ENCODE measurements at regions not wholly inside any gene's neighbourhood (a gene's known extent, or its start where the extent isn't known, plus 50 kb on each side); places are given as distances from the start of the nearest gene placed in this dataset.
"Not testable (repeated sequence)": the region's sequence is repeated elsewhere in the genome, so short reads cannot be mapped to it uniquely, and the experiment has no call there.

- Histone ChIP-seq H3K4me3 (ENCODE audit: low read depth in 1 of 3, low read length in 3 of 3) (no peak overlapping the region), H3K36me3 (ENCODE audit: control insufficient read depth in 4 of 4, insufficient read depth in 3 of 4, low read depth in 1 of 4, low read length in 3 of 4) (no peaks in the 10 kb centered on the region), H3K4me1 (ENCODE audit: control insufficient read depth in 4 of 4, insufficient read depth in 4 of 4, low read length in 3 of 4) (no peaks in the 10 kb centered on the region), H3K9me3 (ENCODE audit: control insufficient read depth in 4 of 4, low read length in 3 of 4) (no peaks in the 10 kb centered on the region), H3K27me3 (ENCODE audit: control insufficient read depth in 4 of 4, insufficient read depth in 4 of 4, low read length in 3 of 4) (no peaks in the 10 kb centered on the region), H3K9ac (ENCODE audit: low read depth in 1 of 2, low read length in 2 of 2) (no peak overlapping the region), H3K27ac (ENCODE audit: low read depth in 1 of 2, low read length in 2 of 2) (no peak overlapping the region)
- DNase-seq (ENCODE audit: low spot score), result no peak
- TF ChIP-seq JUND (IDR thresholded peaks at IDR 0.05) (no peak), CTCF (IDR thresholded peaks at IDR 0.05; ENCODE audit: low read depth, low read length, missing input control) (no peak), YY1 (IDR thresholded peaks at IDR 0.05) (no peak), EGR1 (IDR thresholded peaks at IDR 0.05; ENCODE audit: low read depth in 2 of 2) (no peak), NR2F2 (IDR thresholded peaks at IDR 0.05) (no peak), RAD21 (IDR thresholded peaks at IDR 0.05) (no peak), HNF4A (conservative IDR thresholded peaks at IDR 0.05) (no peak), RXRA (IDR thresholded peaks at IDR 0.05) (no peak), TAF1 (conservative IDR thresholded peaks at IDR 0.05) (no peak), ATF3 (IDR thresholded peaks at IDR 0.05) (no peak), SP1 (IDR thresholded peaks at IDR 0.05) (no peak)
- TF ChIP-seq, protein P1, sequence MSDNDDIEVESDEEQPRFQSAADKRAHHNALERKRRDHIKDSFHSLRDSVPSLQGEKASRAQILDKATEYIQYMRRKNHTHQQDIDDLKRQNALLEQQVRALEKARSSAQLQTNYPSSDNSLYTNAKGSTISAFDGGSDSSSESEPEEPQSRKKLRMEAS (IDR thresholded peaks at IDR 0.05), result no peak
- TF ChIP-seq, protein P2, sequence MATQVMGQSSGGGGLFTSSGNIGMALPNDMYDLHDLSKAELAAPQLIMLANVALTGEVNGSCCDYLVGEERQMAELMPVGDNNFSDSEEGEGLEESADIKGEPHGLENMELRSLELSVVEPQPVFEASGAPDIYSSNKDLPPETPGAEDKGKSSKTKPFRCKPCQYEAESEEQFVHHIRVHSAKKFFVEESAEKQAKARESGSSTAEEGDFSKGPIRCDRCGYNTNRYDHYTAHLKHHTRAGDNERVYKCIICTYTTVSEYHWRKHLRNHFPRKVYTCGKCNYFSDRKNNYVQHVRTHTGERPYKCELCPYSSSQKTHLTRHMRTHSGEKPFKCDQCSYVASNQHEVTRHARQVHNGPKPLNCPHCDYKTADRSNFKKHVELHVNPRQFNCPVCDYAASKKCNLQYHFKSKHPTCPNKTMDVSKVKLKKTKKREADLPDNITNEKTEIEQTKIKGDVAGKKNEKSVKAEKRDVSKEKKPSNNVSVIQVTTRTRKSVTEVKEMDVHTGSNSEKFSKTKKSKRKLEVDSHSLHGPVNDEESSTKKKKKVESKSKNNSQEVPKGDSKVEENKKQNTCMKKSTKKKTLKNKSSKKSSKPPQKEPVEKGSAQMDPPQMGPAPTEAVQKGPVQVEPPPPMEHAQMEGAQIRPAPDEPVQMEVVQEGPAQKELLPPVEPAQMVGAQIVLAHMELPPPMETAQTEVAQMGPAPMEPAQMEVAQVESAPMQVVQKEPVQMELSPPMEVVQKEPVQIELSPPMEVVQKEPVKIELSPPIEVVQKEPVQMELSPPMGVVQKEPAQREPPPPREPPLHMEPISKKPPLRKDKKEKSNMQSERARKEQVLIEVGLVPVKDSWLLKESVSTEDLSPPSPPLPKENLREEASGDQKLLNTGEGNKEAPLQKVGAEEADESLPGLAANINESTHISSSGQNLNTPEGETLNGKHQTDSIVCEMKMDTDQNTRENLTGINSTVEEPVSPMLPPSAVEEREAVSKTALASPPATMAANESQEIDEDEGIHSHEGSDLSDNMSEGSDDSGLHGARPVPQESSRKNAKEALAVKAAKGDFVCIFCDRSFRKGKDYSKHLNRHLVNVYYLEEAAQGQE (IDR thresholded peaks at IDR 0.05), result no peak
- TF ChIP-seq, protein P3, sequence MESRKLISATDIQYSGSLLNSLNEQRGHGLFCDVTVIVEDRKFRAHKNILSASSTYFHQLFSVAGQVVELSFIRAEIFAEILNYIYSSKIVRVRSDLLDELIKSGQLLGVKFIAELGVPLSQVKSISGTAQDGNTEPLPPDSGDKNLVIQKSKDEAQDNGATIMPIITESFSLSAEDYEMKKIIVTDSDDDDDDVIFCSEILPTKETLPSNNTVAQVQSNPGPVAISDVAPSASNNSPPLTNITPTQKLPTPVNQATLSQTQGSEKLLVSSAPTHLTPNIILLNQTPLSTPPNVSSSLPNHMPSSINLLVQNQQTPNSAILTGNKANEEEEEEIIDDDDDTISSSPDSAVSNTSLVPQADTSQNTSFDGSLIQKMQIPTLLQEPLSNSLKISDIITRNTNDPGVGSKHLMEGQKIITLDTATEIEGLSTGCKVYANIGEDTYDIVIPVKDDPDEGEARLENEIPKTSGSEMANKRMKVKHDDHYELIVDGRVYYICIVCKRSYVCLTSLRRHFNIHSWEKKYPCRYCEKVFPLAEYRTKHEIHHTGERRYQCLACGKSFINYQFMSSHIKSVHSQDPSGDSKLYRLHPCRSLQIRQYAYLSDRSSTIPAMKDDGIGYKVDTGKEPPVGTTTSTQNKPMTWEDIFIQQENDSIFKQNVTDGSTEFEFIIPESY (IDR thresholded peaks at IDR 0.05), result no peak
- 76% methylated on average over 4 of the region's 4 CpGs for WGBS
Measured at GRCh38 chr2:117336496-117336895, 478.0 kb upstream of the DDX18 start.

- H3K27ac ChIP-seq (ENCODE audit: low read depth in 1 of 2, low read length in 2 of 2); H3K9ac ChIP-seq (ENCODE audit: low read depth in 1 of 2, low read length in 2 of 2); H3K9me3 ChIP-seq (ENCODE audit: control insufficient read depth in 4 of 4, low read length in 3 of 4); H3K4me1 ChIP-seq (ENCODE audit: control insufficient read depth in 4 of 4, insufficient read depth in 4 of 4, low read length in 3 of 4); H3K4me3 ChIP-seq (ENCODE audit: low read depth in 1 of 3, low read length in 3 of 3); H3K27me3 ChIP-seq (ENCODE audit: control insufficient read depth in 4 of 4, insufficient read depth in 4 of 4, low read length in 3 of 4); DNase-seq (ENCODE audit: low spot score); H3K36me3 ChIP-seq (ENCODE audit: control insufficient read depth in 4 of 4, insufficient read depth in 3 of 4, low read depth in 1 of 4, low read length in 3 of 4): not testable (repeated sequence)
- WGBS, result 67% methylated on average over 3 of the region's 3 CpGs
Measured at GRCh38 chr2:117337981-117338380, 476.5 kb upstream of the DDX18 start.

Measured in liver (tissue), 8 donors.